HG02885 (cell line): ENCODE measurements at regions not wholly inside any gene's neighbourhood (a gene's known extent, or its start where the extent isn't known, plus 50 kb on each side); places are given as distances from the start of the nearest gene placed in this dataset.
A peak's percentile ranks its signal among the peaks of the same experiment; 100 is the strongest.

ENCODE experiments used
- ATAC-seq: cut with Tn5 transposase; IDR thresholded peaks from one replicate; pipeline ENCODE4 v1.9.1; 2021; ENCODE audit warnings: mild to moderate bottlenecking; ENCODE audit not compliant: unreplicated experiment, poor library complexity

GRCh38 chr4:124306352-124306751 is 406.2 kb downstream of the ANKRD50 start:
- no peak for ATAC-seq

- no peak for ATAC-seq
Measured at GRCh38 chr4:124307143-124307542, 405.4 kb downstream of the ANKRD50 start.

GRCh38 chr4:124318292-124318691 is 394.2 kb downstream of the ANKRD50 start:
- ATAC-seq = no peak

- no peak for ATAC-seq
Measured at GRCh38 chr4:124321364-124321763, 391.2 kb downstream of the ANKRD50 start.

- ATAC-seq = peak; percentile 67
Measured at GRCh38 chr4:124322234-124323065, 390.1 kb downstream of the ANKRD50 start.

GRCh38 chr4:124325690-124326089 is 386.8 kb downstream of the ANKRD50 start:
- no peak for ATAC-seq

- no peak for ATAC-seq
Measured at GRCh38 chr4:124329134-124329533, 383.4 kb downstream of the ANKRD50 start.

GRCh38 chr4:124330045-124330444 is 382.5 kb downstream of the ANKRD50 start:
- no peak for ATAC-seq

- no peak for ATAC-seq
Measured at GRCh38 chr4:124331781-124332180, 380.8 kb downstream of the ANKRD50 start.

GRCh38 chr4:124333466-124333865 is 379.1 kb downstream of the ANKRD50 start:
- ATAC-seq = no peak

GRCh38 chr4:124334119-124334518 is 378.4 kb downstream of the ANKRD50 start:
- peak; percentile 68 for ATAC-seq

GRCh38 chr4:124337874-124338273 is 374.7 kb downstream of the ANKRD50 start:
- ATAC-seq = no peak

GRCh38 chr4:124343661-124344171 is 368.8 kb downstream of the ANKRD50 start:
- no peak for ATAC-seq

GRCh38 chr4:124372916-124373315 is 339.6 kb downstream of the ANKRD50 start:
- no peak for ATAC-seq

GRCh38 chr4:124386163-124386562 is 326.4 kb downstream of the ANKRD50 start:
- no peak for ATAC-seq

- peak; percentile 89 for ATAC-seq
Measured at GRCh38 chr4:124386648-124387047, 325.9 kb downstream of the ANKRD50 start.

- ATAC-seq = no peak
Measured at GRCh38 chr4:124389591-124389990, 322.9 kb downstream of the ANKRD50 start.

- no peak for ATAC-seq
Measured at GRCh38 chr4:124390861-124391260, 321.7 kb downstream of the ANKRD50 start.

GRCh38 chr4:124396333-124396732 is 316.2 kb downstream of the ANKRD50 start:
- ATAC-seq = no peak

- no peak for ATAC-seq
Measured at GRCh38 chr4:124401606-124402005, 310.9 kb downstream of the ANKRD50 start.

GRCh38 chr4:124409044-124409443 is 303.5 kb downstream of the ANKRD50 start:
- no peak for ATAC-seq
